NCI-H69 (cell line): ENCODE measurements at regions not wholly inside any gene's neighbourhood (a gene's known extent, or its start where the extent isn't known, plus 50 kb on each side); places are given as distances from the start of the nearest gene placed in this dataset.
"Not testable (repeated sequence)": the region's sequence is repeated elsewhere in the genome, so short reads cannot be mapped to it uniquely, and the experiment has no call there.

Experiments used
- DNase-seq: peaks from one replicate; lab custom pipeline; 2025; lab: John Stamatoyannopoulos, UW

GRCh38 chr17:20683651-20684229 is 104.2 kb downstream of the CDRT15L2 start:
- not testable (repeated sequence) for DNase-seq

GRCh38 chr17:20684975-20685374 is 105.5 kb downstream of the CDRT15L2 start:
- not testable (repeated sequence) for DNase-seq

GRCh38 chr17:20687584-20687983 is 108.1 kb downstream of the CDRT15L2 start:
- DNase-seq = not testable (repeated sequence)

GRCh38 chr17:20689170-20689749 is 109.7 kb downstream of the CDRT15L2 start:
- DNase-seq = not testable (repeated sequence)

GRCh38 chr17:20692706-20693105 is 113.2 kb downstream of the CDRT15L2 start:
- not testable (repeated sequence) for DNase-seq

GRCh38 chr17:20695871-20696270 is 116.3 kb downstream of the CDRT15L2 start:
- DNase-seq = not testable (repeated sequence)

GRCh38 chr17:20698463-20699206 is 119.1 kb downstream of the CDRT15L2 start:
- peak; percentile 58 for DNase-seq

GRCh38 chr17:20700528-20700927 is 121.0 kb downstream of the CDRT15L2 start:
- not testable (repeated sequence) for DNase-seq

- not testable (repeated sequence) for DNase-seq
Measured at GRCh38 chr17:20701366-20701765, 121.8 kb downstream of the CDRT15L2 start.

GRCh38 chr17:20702692-20703091 is 123.2 kb downstream of the CDRT15L2 start:
- no peak for DNase-seq

GRCh38 chr17:20703781-20704180 is 124.3 kb downstream of the CDRT15L2 start:
- no peak for DNase-seq

- peak; percentile 26 for DNase-seq
Measured at GRCh38 chr17:20705186-20705585, 125.7 kb downstream of the CDRT15L2 start.

GRCh38 chr17:20706751-20707373 is 127.3 kb downstream of the CDRT15L2 start:
- DNase-seq = peak; percentile 65

GRCh38 chr17:20708821-20709220 is 129.3 kb downstream of the CDRT15L2 start:
- peak; percentile 14 for DNase-seq

GRCh38 chr17:20716481-20716880 is 137.0 kb downstream of the CDRT15L2 start:
- not testable (repeated sequence) for DNase-seq

GRCh38 chr17:20721171-20721570 is 141.6 kb downstream of the CDRT15L2 start:
- DNase-seq = no peak

GRCh38 chr17:20724391-20724790 is 144.9 kb downstream of the CDRT15L2 start:
- DNase-seq = not testable (repeated sequence)

- DNase-seq = not testable (repeated sequence)
Measured at GRCh38 chr17:20727201-20727600, 147.7 kb downstream of the CDRT15L2 start.

- no peak for DNase-seq
Measured at GRCh38 chr17:20728181-20728580, 148.7 kb downstream of the CDRT15L2 start.

GRCh38 chr17:20731131-20731530 is 151.6 kb downstream of the CDRT15L2 start:
- DNase-seq = not testable (repeated sequence)

- no peak for DNase-seq
Measured at GRCh38 chr17:20733923-20734322, 154.4 kb downstream of the CDRT15L2 start.

GRCh38 chr17:20735796-20736195 is 156.3 kb downstream of the CDRT15L2 start:
- DNase-seq = no peak

GRCh38 chr17:20737636-20738035 is 158.1 kb downstream of the CDRT15L2 start:
- not testable (repeated sequence) for DNase-seq
